ENCODE measurements at regions not wholly inside any gene's neighbourhood (a gene's known extent, or its start where the extent isn't known, plus 50 kb on each side); places are given as distances from the start of the nearest gene placed in this dataset.

GRCh38 chr3:20646425-20646824 lies 460.4 kb upstream of the SGO1 start:
- no peak overlapping the region for H2BK5ac ChIP-seq (ENCODE audit: low read depth, low read length, poor library complexity, severe bottlenecking)
- no peak overlapping the region for H2AK9ac ChIP-seq (replicated peaks; ENCODE audit: low read depth, low read length, poor library complexity)
- ChIA-PET CTCF (no interaction called here), POLR2A (ENCODE audit: unreplicated experiment) (no interaction called here)
- H2AK5ac ChIP-seq (ENCODE audit: low read depth, low read length) = no peak overlapping the region
- H4K8ac ChIP-seq (ENCODE audit: low read depth in 2 of 2, low read length in 2 of 2) = no peak overlapping the region
- no peak overlapping the region for H3K9ac ChIP-seq (ENCODE audit: low read depth, low read length)
- no peaks in the 10 kb centered on the region for H3K9me3 ChIP-seq (ENCODE audit: control insufficient read depth, insufficient read depth, low read length)
- no peak overlapping the region for H3K4me2 ChIP-seq (ENCODE audit: low read depth, low read length)
- H3K27ac ChIP-seq (ENCODE audit: insufficient read depth, low read length) = no peak overlapping the region
- no peak overlapping the region for H3K14ac ChIP-seq (replicated peaks; ENCODE audit: low read depth, low read length)
- no peaks in the 10 kb centered on the region for H4K20me1 ChIP-seq (ENCODE audit: insufficient read depth, low read length)
- H2BK120ac ChIP-seq (ENCODE audit: low read depth, low read length) = no peak overlapping the region
- H2BK20ac ChIP-seq (ENCODE audit: low read depth, low read length) = no peak overlapping the region
- no peaks in the 10 kb centered on the region for H3K4me1 ChIP-seq (ENCODE audit: control insufficient read depth, insufficient read depth, low read length)
- H3K27me3 ChIP-seq (ENCODE audit: control insufficient read depth, insufficient read depth, low read length) = no peaks in the 10 kb centered on the region
- H3K36me3 ChIP-seq (ENCODE audit: control insufficient read depth, insufficient read depth, low read length) = no peaks in the 10 kb centered on the region
- no peak overlapping the region for H4K5ac ChIP-seq (ENCODE audit: low read depth, low read length)
- no peak overlapping the region for H2AFZ ChIP-seq (replicated peaks; ENCODE audit: low read length, poor library complexity)
- no peak overlapping the region for H3K4me3 ChIP-seq (ENCODE audit: insufficient read depth, low read depth, low read length)
- no peak overlapping the region for H3K18ac ChIP-seq (ENCODE audit: low read depth, low read length)
- H3K9me1 ChIP-seq (ENCODE audit: insufficient read depth, low read length) = no peaks in the 10 kb centered on the region
- in situ Hi-C loops (cut with MboI; ENCODE audit: low sequenced_read_pairs) (no loop called here), dilution Hi-C loops (cut with HindIII; ENCODE audit: low sequenced_read_pairs, unreplicated experiment) (no loop called here), intact Hi-C loops (cut with micrococcal nuclease) (no loop called here)
- WGBS, 2 experiments (ENCODE audit: extremely low coverage in 2 of 2, insufficient read length in 1 of 2) = no CpG with 5 or more reads among the region's 1 CpG
- no peak overlapping the region for H3K56ac ChIP-seq (ENCODE audit: extremely low read depth, insufficient read depth, low read length)
- H3K79me1 ChIP-seq (ENCODE audit: low read depth in 1 of 2, low read length in 2 of 2) = no peaks in the 10 kb centered on the region
- H3K23ac ChIP-seq (ENCODE audit: low read depth, low read length) = no peak overlapping the region
- ATAC-seq (ENCODE audit: low read depth) (no peak), DNase-seq (no peak)
- no peak overlapping the region for H4K91ac ChIP-seq (ENCODE audit: insufficient read depth, low read depth, low read length)
- no TSS peak for BruUV-seq (replicated peaks)
- no peak overlapping the region for H3K4ac ChIP-seq (ENCODE audit: low read depth, low read length)
- no peak overlapping the region for H2BK15ac ChIP-seq (ENCODE audit: low read depth, low read length)
- TF ChIP-seq MXI1 (IDR thresholded peaks at IDR 0.05; ENCODE audit: borderline replicate concordance, low read depth, low read length) = no peak
- TF ChIP-seq NFE2L2 (IDR thresholded peaks at IDR 0.05; ENCODE audit: low read depth, low read length) = no peak
- no peak for TF ChIP-seq RAD21 (IDR thresholded peaks at IDR 0.05; ENCODE audit: low read length)
- no peak for TF ChIP-seq RFX5 (IDR thresholded peaks at IDR 0.05; ENCODE audit: low read depth, low read length)
